ENCODE measurements at regions not wholly inside any gene's neighbourhood (a gene's known extent, or its start where the extent isn't known, plus 50 kb on each side); places are given as distances from the start of the nearest gene placed in this dataset.

GRCh38 chr10:128203028-128203427 is 76.8 kb upstream of the MKI67 start:
- TF ChIP-seq, protein P1, sequence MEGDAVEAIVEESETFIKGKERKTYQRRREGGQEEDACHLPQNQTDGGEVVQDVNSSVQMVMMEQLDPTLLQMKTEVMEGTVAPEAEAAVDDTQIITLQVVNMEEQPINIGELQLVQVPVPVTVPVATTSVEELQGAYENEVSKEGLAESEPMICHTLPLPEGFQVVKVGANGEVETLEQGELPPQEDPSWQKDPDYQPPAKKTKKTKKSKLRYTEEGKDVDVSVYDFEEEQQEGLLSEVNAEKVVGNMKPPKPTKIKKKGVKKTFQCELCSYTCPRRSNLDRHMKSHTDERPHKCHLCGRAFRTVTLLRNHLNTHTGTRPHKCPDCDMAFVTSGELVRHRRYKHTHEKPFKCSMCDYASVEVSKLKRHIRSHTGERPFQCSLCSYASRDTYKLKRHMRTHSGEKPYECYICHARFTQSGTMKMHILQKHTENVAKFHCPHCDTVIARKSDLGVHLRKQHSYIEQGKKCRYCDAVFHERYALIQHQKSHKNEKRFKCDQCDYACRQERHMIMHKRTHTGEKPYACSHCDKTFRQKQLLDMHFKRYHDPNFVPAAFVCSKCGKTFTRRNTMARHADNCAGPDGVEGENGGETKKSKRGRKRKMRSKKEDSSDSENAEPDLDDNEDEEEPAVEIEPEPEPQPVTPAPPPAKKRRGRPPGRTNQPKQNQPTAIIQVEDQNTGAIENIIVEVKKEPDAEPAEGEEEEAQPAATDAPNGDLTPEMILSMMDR (IDR thresholded peaks at IDR 0.05; ENCODE audit: low read length), result no peak
- TF ChIP-seq EZH2 (IDR thresholded peaks at IDR 0.05; ENCODE audit: borderline replicate concordance, low read length), result no peak
